DOHH2 (cell line): ENCODE measurements at regions not wholly inside any gene's neighbourhood (a gene's known extent, or its start where the extent isn't known, plus 50 kb on each side); places are given as distances from the start of the nearest gene placed in this dataset.
A peak's percentile ranks its signal among the peaks of the same experiment; 100 is the strongest.

Source experiments
- H3F3A ChIP-seq: fragments of 200-600 bp; sonication (generic), shearing (Covaris generic); 2 replicates; pipeline ENCODE4 v1.6.0; 2016; ENCODE audit warnings: antibody characterized with exemption, mild to moderate bottlenecking; ENCODE audit not compliant: control insufficient read depth, insufficient read depth
- H3K27ac ChIP-seq: fragments of 200-600 bp; sonication (generic); 2 replicates; pipeline ENCODE4 v1.5.1; 2014; ENCODE audit warnings: low read depth, mild to moderate bottlenecking, low read length, moderate library complexity
- H3K27me3 ChIP-seq: fragments of 200-600 bp; sonication (generic); 2 replicates; pipeline ENCODE4 v1.6.1; 2014; ENCODE audit warnings: mild to moderate bottlenecking, low read length, mixed read lengths; ENCODE audit not compliant: control insufficient read depth
- H3K36me3 ChIP-seq: fragments of 200-600 bp; sonication (generic); 2 replicates; pipeline ENCODE4 v1.6.1; 2014; ENCODE audit warnings: mild to moderate bottlenecking, low read length, moderate library complexity, mixed read lengths; ENCODE audit not compliant: control insufficient read depth
- H3K4me1 ChIP-seq: fragments of 200-600 bp; sonication (generic); 2 replicates; pipeline ENCODE4 v1.6.1; 2014; ENCODE audit warnings: mild to moderate bottlenecking, low read length, mixed read lengths; ENCODE audit not compliant: control insufficient read depth
- H3K4me2 ChIP-seq: fragments of 200-600 bp; sonication (generic); 2 replicates; pipeline ENCODE4 v1.6.0; 2014; ENCODE audit warnings: mild to moderate bottlenecking, low read length, moderate library complexity
- H3K4me3 ChIP-seq: fragments of 200-600 bp; sonication (generic); 2 replicates; pipeline ENCODE4 v1.5.1; 2014; ENCODE audit warnings: mild to moderate bottlenecking, low read length, mixed read lengths
- H3K79me2 ChIP-seq: fragments of 200-600 bp; sonication (generic); 2 replicates; pipeline ENCODE4 v1.6.1; 2014; ENCODE audit warnings: mild to moderate bottlenecking, low read length, mixed read lengths; ENCODE audit not compliant: control insufficient read depth
- H3K9me2 ChIP-seq: fragments of 200-600 bp; sonication (generic); replicated peaks from 2 replicates; pipeline ENCODE4 v1.6.1; 2014; ENCODE audit warnings: mild to moderate bottlenecking, low read length, mixed read lengths; ENCODE audit not compliant: control insufficient read depth
- H3K9me3 ChIP-seq: fragments of 200-600 bp; sonication (generic); 2 replicates; pipeline ENCODE4 v1.6.1; 2014; ENCODE audit warnings: antibody characterized with exemption, low read length, mixed read lengths; ENCODE audit not compliant: control insufficient read depth, insufficient read depth
- H4K20me1 ChIP-seq: fragments of 200-600 bp; sonication (generic); 2 replicates; pipeline ENCODE4 v1.6.0; 2014; ENCODE audit warnings: low read depth, mild to moderate bottlenecking, antibody characterized with exemption, low read length, moderate library complexity; ENCODE audit not compliant: control insufficient read depth, insufficient read depth
- CTCF ChIP-seq: fragments of 200-600 bp; sonication (generic); IDR thresholded peaks from one replicate; pipeline ENCODE4 v1.5.1; 2014; ENCODE audit warnings: antibody characterized with exemption, mild to moderate bottlenecking, low read depth, low read length; ENCODE audit not compliant: poor library complexity, severe bottlenecking
- EZH2phosphoT487 ChIP-seq: fragments of 200-600 bp; sonication (generic); IDR thresholded peaks from 2 replicates; pipeline ENCODE4 v1.6.1; 2017; ENCODE audit warnings: borderline replicate concordance, mild to moderate bottlenecking, antibody characterized with exemption, low read length, moderate library complexity, mixed read lengths

GRCh38 chr7:130974794-130975193 lies 240.8 kb upstream of the KLF14 start:
- Histone ChIP-seq H3K4me2 (no peak overlapping the region), H3K36me3 (peaks cover 69% of the 10 kb centered on the region), H3K79me2 (peaks cover 34% of the 10 kb centered on the region), H3F3A (peaks cover 10% of the 10 kb centered on the region; the same call in 1 of the 2 replicates), H3K9me3 (peaks cover 19% of the 10 kb centered on the region; the same call in 1 of the 2 replicates), H3K27ac (no peak overlapping the region), H3K4me1 (peaks cover 24% of the 10 kb centered on the region), H3K4me3 (no peak overlapping the region), H3K27me3 (no peaks in the 10 kb centered on the region), H3K9me2 (no peaks in the 10 kb centered on the region), H4K20me1 (no peaks in the 10 kb centered on the region)
- TF ChIP-seq CTCF (no peak), EZH2phosphoT487 (no peak)

GRCh38 chr7:130975731-130976130 lies 241.7 kb upstream of the KLF14 start:
- Histone ChIP-seq H3K4me2 (no peak overlapping the region), H3K27ac (no peak overlapping the region), H3K4me1 (peaks cover 14% of the 10 kb centered on the region), H3K4me3 (no peak overlapping the region), H3K36me3 (peaks cover 72% of the 10 kb centered on the region), H3K79me2 (peaks cover 25% of the 10 kb centered on the region), H3K27me3 (no peaks in the 10 kb centered on the region), H3K9me3 (peaks cover 19% of the 10 kb centered on the region; the same call in 1 of the 2 replicates), H4K20me1 (no peaks in the 10 kb centered on the region), H3F3A (peaks cover 10% of the 10 kb centered on the region; the same call in 1 of the 2 replicates), H3K9me2 (no peaks in the 10 kb centered on the region)
- TF ChIP-seq CTCF (no peak), EZH2phosphoT487 (no peak)

- Histone ChIP-seq H3K4me3 (no peak overlapping the region), H3F3A (peaks cover 9% of the 10 kb centered on the region; the same call in 1 of the 2 replicates), H3K4me2 (no peak overlapping the region), H3K27me3 (no peaks in the 10 kb centered on the region), H3K79me2 (peaks cover 52% of the 10 kb centered on the region), H4K20me1 (peaks cover 9% of the 10 kb centered on the region), H3K9me3 (0 out of 2 replicates have a peak, but pooled peaks cover 3% of the 10 kb centered on the region), H3K4me1 (no peaks in the 10 kb centered on the region), H3K36me3 (peaks cover 87% of the 10 kb centered on the region), H3K27ac (no peak overlapping the region), H3K9me2 (no peaks in the 10 kb centered on the region)
- TF ChIP-seq EZH2phosphoT487 (no peak), CTCF (peak; percentile 97)
These were observed 248.2 kb upstream of the KLF14 start for GRCh38 chr7:130982160-130982638.
